ENCODE measurements at regions not wholly inside any gene's neighbourhood (a gene's known extent, or its start where the extent isn't known, plus 50 kb on each side); places are given as distances from the start of the nearest gene placed in this dataset.

DNA sequence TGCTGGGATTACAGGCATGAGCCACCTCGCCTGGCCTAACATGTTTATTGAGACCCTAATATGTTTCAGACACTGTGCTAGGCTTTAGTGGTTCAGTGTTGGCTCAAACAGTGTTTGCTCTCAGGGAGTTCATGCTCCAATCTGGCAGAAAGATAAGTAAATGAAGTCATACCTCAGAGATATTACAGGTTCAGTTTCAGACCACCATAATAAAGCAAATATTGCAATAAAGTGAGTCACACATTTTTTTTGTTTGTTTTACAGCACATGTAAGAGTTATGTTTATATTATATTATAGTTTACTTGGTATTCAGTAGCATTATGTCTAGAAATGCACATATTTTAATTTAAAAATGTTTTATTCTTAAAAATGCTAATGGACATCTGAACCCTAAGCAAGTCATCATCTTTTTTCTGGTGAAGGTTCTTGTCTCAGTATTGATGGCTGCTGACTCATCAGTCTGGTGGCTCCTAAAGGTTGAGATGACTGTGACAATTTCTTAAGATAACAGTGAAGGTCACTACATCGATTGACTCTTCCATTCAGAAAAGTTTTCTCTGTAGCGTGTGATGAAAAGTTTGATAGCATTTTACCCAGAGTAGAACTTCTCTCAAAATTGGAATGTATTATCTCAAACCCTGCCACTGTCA lies 243.0 kb upstream of the ANO5 start:
- ChIA-PET CTCF (ENCODE audit: unreplicated experiment) (no interaction called here), POLR2A (no interaction called here)
- intact Hi-C loops (cut with micrococcal nuclease; ENCODE audit: unreplicated experiment), result no loop called here
- no peak for TF ChIP-seq EZH2phosphoT487 (IDR thresholded peaks at IDR 0.05; ENCODE audit: borderline replicate concordance, low read depth, low read length)
- TF ChIP-seq, protein P1, sequence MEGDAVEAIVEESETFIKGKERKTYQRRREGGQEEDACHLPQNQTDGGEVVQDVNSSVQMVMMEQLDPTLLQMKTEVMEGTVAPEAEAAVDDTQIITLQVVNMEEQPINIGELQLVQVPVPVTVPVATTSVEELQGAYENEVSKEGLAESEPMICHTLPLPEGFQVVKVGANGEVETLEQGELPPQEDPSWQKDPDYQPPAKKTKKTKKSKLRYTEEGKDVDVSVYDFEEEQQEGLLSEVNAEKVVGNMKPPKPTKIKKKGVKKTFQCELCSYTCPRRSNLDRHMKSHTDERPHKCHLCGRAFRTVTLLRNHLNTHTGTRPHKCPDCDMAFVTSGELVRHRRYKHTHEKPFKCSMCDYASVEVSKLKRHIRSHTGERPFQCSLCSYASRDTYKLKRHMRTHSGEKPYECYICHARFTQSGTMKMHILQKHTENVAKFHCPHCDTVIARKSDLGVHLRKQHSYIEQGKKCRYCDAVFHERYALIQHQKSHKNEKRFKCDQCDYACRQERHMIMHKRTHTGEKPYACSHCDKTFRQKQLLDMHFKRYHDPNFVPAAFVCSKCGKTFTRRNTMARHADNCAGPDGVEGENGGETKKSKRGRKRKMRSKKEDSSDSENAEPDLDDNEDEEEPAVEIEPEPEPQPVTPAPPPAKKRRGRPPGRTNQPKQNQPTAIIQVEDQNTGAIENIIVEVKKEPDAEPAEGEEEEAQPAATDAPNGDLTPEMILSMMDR (conservative IDR thresholded peaks at IDR 0.05; ENCODE audit: low read length), result no peak
- Histone ChIP-seq H3K79me2 (ENCODE audit: insufficient read depth, low read depth, low read length) (no peaks in the 10 kb centered on the region), H3K4me1 (ENCODE audit: insufficient read depth, low read length, poor library complexity, severe bottlenecking) (no peaks in the 10 kb centered on the region), H3K36me3 (ENCODE audit: insufficient read depth, low read length) (no peaks in the 10 kb centered on the region), H4K20me1 (ENCODE audit: insufficient read depth, low read length) (no peaks in the 10 kb centered on the region), H3K27ac (ENCODE audit: low read depth, low read length, poor library complexity, severe bottlenecking) (no peak overlapping the region), H3K9me3 (ENCODE audit: low read length) (no peaks in the 10 kb centered on the region), H3K4me2 (ENCODE audit: low read length) (no peak overlapping the region), H3K4me3 (ENCODE audit: low read depth, low read length, poor library complexity, severe bottlenecking) (no peak overlapping the region), H2AFZ (ENCODE audit: low read length) (no peak overlapping the region), H3K9me2 (ENCODE audit: insufficient read depth, low read length) (no peaks in the 10 kb centered on the region)
- DNase-seq (ENCODE audit: low spot score), result no peak
- no TSS peak for BruUV-seq (replicated peaks)

DNA sequence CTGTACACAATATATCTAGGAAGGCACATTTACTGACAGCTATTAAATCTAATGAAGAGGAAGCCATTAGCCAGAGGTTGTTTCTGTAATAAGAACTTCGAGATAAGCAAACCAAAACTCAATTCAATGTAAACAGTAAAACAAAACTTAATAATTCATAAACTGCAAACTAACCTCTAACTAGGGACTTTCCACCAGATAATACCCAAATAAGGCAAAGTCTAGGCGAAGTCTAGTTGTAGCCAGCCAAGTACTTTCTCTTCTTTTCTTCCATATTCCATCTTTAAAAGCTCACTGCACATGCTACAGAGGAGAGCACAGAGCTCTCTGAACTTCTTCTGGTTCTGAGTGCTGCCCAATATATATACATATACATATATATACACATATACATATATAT lies 229.9 kb upstream of the ANO5 start:
- ChIA-PET POLR2A (interaction anchor here (0.6 kb wide), 1 partner anchor 12 kb away, joined by 4 read pairs; no protein-coding TSS in a partner anchor), CTCF (ENCODE audit: unreplicated experiment) (no interaction called here)
- Histone ChIP-seq H4K20me1 (ENCODE audit: insufficient read depth, low read length) (no peaks in the 10 kb centered on the region), H3K9me3 (ENCODE audit: low read length) (no peaks in the 10 kb centered on the region), H3K36me3 (ENCODE audit: insufficient read depth, low read length) (no peaks in the 10 kb centered on the region), H3K79me2 (ENCODE audit: insufficient read depth, low read depth, low read length) (no peaks in the 10 kb centered on the region), H3K4me2 (ENCODE audit: low read length) (no peak overlapping the region), H2AFZ (ENCODE audit: low read length) (no peak overlapping the region), H3K4me3 (ENCODE audit: low read depth, low read length, poor library complexity, severe bottlenecking) (no peak overlapping the region), H3K4me1 (ENCODE audit: insufficient read depth, low read length, poor library complexity, severe bottlenecking) (no peaks in the 10 kb centered on the region), H3K9me2 (ENCODE audit: insufficient read depth, low read length) (no peaks in the 10 kb centered on the region), H3K27ac (ENCODE audit: low read depth, low read length, poor library complexity, severe bottlenecking) (no peak overlapping the region)
- TF ChIP-seq, protein P1 (conservative IDR thresholded peaks at IDR 0.05; ENCODE audit: low read length), result no peak
- no peak for TF ChIP-seq EZH2phosphoT487 (IDR thresholded peaks at IDR 0.05; ENCODE audit: borderline replicate concordance, low read depth, low read length)
- intact Hi-C loops (cut with micrococcal nuclease; ENCODE audit: unreplicated experiment), result no loop called here
- BruUV-seq (replicated peaks), result no TSS peak
- DNase-seq (ENCODE audit: low spot score), result no peak

DNA sequence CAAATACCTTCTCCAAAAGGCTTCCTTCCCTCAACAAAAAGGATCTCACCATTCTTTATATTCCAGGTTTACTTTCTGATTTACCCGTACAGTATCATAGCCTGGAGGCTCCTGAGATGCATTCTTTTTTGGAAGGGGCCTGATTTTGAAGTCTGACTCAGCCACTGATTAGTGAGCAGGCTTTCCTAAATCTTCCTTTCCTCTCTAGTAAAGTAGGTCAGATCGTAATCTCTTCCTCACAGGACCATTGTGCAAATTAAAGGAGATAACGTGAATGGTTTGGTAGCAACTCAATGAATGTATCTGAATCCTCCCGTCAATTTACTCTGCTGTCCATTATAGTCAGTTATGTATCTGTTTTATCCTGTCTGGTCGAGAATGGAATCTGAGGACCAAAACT lies 227.7 kb upstream of the ANO5 start:
- no peaks in the 10 kb centered on the region for H3K36me3 ChIP-seq (ENCODE audit: insufficient read depth, low read length)
- ChIA-PET POLR2A (no interaction called here), CTCF (ENCODE audit: unreplicated experiment) (no interaction called here)
- TF ChIP-seq EZH2phosphoT487 (IDR thresholded peaks at IDR 0.05; ENCODE audit: borderline replicate concordance, low read depth, low read length), result no peak
- TF ChIP-seq, protein P1 (conservative IDR thresholded peaks at IDR 0.05; ENCODE audit: low read length), result no peak
- no TSS peak for BruUV-seq (replicated peaks)
- intact Hi-C loops (cut with micrococcal nuclease; ENCODE audit: unreplicated experiment), result no loop called here
- H3K27ac ChIP-seq (ENCODE audit: low read depth, low read length, poor library complexity, severe bottlenecking), result no peak overlapping the region
- no peaks in the 10 kb centered on the region for H3K4me1 ChIP-seq (ENCODE audit: insufficient read depth, low read length, poor library complexity, severe bottlenecking)
- no peak overlapping the region for H2AFZ ChIP-seq (ENCODE audit: low read length)
- no peak overlapping the region for H3K4me2 ChIP-seq (ENCODE audit: low read length)
- no peaks in the 10 kb centered on the region for H3K79me2 ChIP-seq (ENCODE audit: insufficient read depth, low read depth, low read length)
- no peak overlapping the region for H3K4me3 ChIP-seq (ENCODE audit: low read depth, low read length, poor library complexity, severe bottlenecking)
- DNase-seq (ENCODE audit: low spot score), result no peak
- H3K9me2 ChIP-seq (ENCODE audit: insufficient read depth, low read length), result no peaks in the 10 kb centered on the region
- H3K9me3 ChIP-seq (ENCODE audit: low read length), result no peaks in the 10 kb centered on the region
- H4K20me1 ChIP-seq (ENCODE audit: insufficient read depth, low read length), result no peaks in the 10 kb centered on the region
